Stimulated activated CD8-positive, alpha-beta memory T cell treated with anti-CD3 and anti-CD28 coated beads, Interleukin-7, amount 100 ng/mL, for 24 hours (primary cell): ENCODE measurements at regions not wholly inside any gene's neighbourhood (a gene's known extent, or its start where the extent isn't known, plus 50 kb on each side); places are given as distances from the start of the nearest gene placed in this dataset.
"Not testable (repeated sequence)": the region's sequence is repeated elsewhere in the genome, so short reads cannot be mapped to it uniquely, and the experiment has no call there.

ENCODE experiments used
- DNase-seq: peaks from one replicate; pipeline ENCODE4 v3.0.0-alpha.2; 2020; ENCODE audit warnings: low read depth

GRCh38 chr12:131214936-131215335 lies 261.2 kb downstream of the ADGRD1 start:
- not testable (repeated sequence) for DNase-seq

- DNase-seq, result not testable (repeated sequence)
Observed at GRCh38 chr12:131216587-131216986, 262.9 kb downstream of the ADGRD1 start.

GRCh38 chr12:131217024-131217586 lies 263.4 kb downstream of the ADGRD1 start:
- DNase-seq, result no peak

GRCh38 chr12:131218026-131218922 lies 264.6 kb downstream of the ADGRD1 start:
- no peak for DNase-seq

- DNase-seq, result no peak
Observed at GRCh38 chr12:131218923-131219669, 265.4 kb downstream of the ADGRD1 start.

- DNase-seq, result no peak
Observed at GRCh38 chr12:131219670-131220330, 266.1 kb downstream of the ADGRD1 start.

- no peak for DNase-seq
Observed at GRCh38 chr12:131220331-131220685, 266.6 kb downstream of the ADGRD1 start.

- DNase-seq, result no peak
Observed at GRCh38 chr12:131221061-131221956, 267.6 kb downstream of the ADGRD1 start.

GRCh38 chr12:131221957-131222328 lies 268.2 kb downstream of the ADGRD1 start:
- no peak for DNase-seq

- DNase-seq, result no peak
Observed at GRCh38 chr12:131222329-131223139, 268.8 kb downstream of the ADGRD1 start.

- DNase-seq, result no peak
Observed at GRCh38 chr12:131223171-131223761, 269.6 kb downstream of the ADGRD1 start.

GRCh38 chr12:131223791-131224225 lies 270.1 kb downstream of the ADGRD1 start:
- no peak for DNase-seq

GRCh38 chr12:131224226-131225065 lies 270.7 kb downstream of the ADGRD1 start:
- not testable (repeated sequence) for DNase-seq

- DNase-seq, result not testable (repeated sequence)
Observed at GRCh38 chr12:131225066-131225380, 271.3 kb downstream of the ADGRD1 start.

GRCh38 chr12:131226345-131227265 lies 272.9 kb downstream of the ADGRD1 start:
- DNase-seq, result no peak

GRCh38 chr12:131227641-131228040 lies 273.9 kb downstream of the ADGRD1 start:
- not testable (repeated sequence) for DNase-seq

- DNase-seq, result not testable (repeated sequence)
Observed at GRCh38 chr12:131229079-131229425, 275.3 kb downstream of the ADGRD1 start.
